ENCODE measurements at regions not wholly inside any gene's neighbourhood (a gene's known extent, or its start where the extent isn't known, plus 50 kb on each side); places are given as distances from the start of the nearest gene placed in this dataset.

DNA sequence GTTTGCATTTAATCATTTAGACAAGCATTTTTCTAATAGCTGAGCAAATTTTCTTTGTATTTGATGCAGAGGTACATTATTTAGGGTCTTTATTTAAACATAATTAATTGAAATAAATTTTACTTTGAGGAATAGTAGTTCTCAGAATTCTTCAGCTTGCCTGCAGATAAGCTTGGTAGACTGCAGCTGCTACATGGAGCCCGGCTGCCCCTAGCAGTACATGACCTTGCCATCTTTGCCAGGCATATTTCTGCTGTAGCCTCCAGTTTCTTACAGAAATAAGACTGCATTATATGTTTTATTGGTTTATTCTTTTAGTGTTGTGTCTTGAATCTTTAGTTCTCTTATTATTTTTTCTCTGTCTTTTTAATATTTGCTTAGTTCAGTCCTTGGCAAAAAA, 396.8 kb downstream of the QKI start:
- intact Hi-C loops (cut with DNase I) = no loop called here
- no peaks in the 10 kb centered on the region for H3K36me3 ChIP-seq
- no peak for TF ChIP-seq CTCF (IDR thresholded peaks at IDR 0.05)
- H3K4me1 ChIP-seq = no peaks in the 10 kb centered on the region
- H3K4me3 ChIP-seq = no peak overlapping the region
- no peak overlapping the region for H3K27ac ChIP-seq
- H3K27me3 ChIP-seq = no peaks in the 10 kb centered on the region
- DNase-seq = no peak
- no peak for ATAC-seq
- no peaks in the 10 kb centered on the region for H3K9me3 ChIP-seq

GRCh38 chr6:163809364-163809763, 394.8 kb downstream of the QKI start:
- no peaks in the 10 kb centered on the region for H3K4me1 ChIP-seq
- intact Hi-C loops (cut with DNase I) = no loop called here
- H3K27ac ChIP-seq = no peak overlapping the region
- H3K4me3 ChIP-seq = no peak overlapping the region
- H3K27me3 ChIP-seq = no peaks in the 10 kb centered on the region
- no peaks in the 10 kb centered on the region for H3K36me3 ChIP-seq
- no peak for ATAC-seq
- no peaks in the 10 kb centered on the region for H3K9me3 ChIP-seq
- TF ChIP-seq CTCF (IDR thresholded peaks at IDR 0.05) = no peak
- DNase-seq = no peak

- TF ChIP-seq CTCF (IDR thresholded peaks at IDR 0.05) = no peak
- intact Hi-C loops (cut with DNase I) = no loop called here
- no peak for DNase-seq
- Histone ChIP-seq H3K4me3 (no peak overlapping the region), H3K9me3 (no peaks in the 10 kb centered on the region), H3K36me3 (no peaks in the 10 kb centered on the region), H3K27ac (no peak overlapping the region), H3K4me1 (no peaks in the 10 kb centered on the region), H3K27me3 (no peaks in the 10 kb centered on the region)
- ATAC-seq = no peak
Observed at GRCh38 chr6:163808871-163809270, 394.4 kb downstream of the QKI start.

DNA sequence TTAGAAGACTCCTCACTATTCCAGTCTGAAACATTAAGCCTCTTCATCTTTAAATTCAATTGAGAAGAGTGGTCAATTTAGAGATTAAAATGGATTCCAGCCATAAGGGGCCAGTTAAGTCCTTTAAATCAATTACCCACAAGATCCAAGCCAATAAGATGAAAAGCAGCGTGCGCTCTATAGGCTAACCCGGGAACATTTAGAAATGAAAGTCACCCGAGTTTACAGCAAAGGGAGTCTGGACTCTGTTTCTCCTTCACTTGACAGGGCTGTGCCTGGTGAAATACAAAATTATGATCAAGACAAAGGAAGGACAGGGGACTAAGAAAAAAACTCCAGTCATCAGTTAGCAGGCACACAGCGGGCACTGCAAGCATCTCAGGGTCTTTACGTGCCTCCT, 393.7 kb downstream of the QKI start:
- H3K36me3 ChIP-seq = no peaks in the 10 kb centered on the region
- no peak for TF ChIP-seq CTCF (IDR thresholded peaks at IDR 0.05)
- H3K27ac ChIP-seq = no peak overlapping the region
- no peak overlapping the region for H3K4me3 ChIP-seq
- DNase-seq = no peak
- no peaks in the 10 kb centered on the region for H3K4me1 ChIP-seq
- ATAC-seq = no peak
- no peaks in the 10 kb centered on the region for H3K27me3 ChIP-seq
- intact Hi-C loops (cut with DNase I) = no loop called here
- H3K9me3 ChIP-seq = no peaks in the 10 kb centered on the region

DNA sequence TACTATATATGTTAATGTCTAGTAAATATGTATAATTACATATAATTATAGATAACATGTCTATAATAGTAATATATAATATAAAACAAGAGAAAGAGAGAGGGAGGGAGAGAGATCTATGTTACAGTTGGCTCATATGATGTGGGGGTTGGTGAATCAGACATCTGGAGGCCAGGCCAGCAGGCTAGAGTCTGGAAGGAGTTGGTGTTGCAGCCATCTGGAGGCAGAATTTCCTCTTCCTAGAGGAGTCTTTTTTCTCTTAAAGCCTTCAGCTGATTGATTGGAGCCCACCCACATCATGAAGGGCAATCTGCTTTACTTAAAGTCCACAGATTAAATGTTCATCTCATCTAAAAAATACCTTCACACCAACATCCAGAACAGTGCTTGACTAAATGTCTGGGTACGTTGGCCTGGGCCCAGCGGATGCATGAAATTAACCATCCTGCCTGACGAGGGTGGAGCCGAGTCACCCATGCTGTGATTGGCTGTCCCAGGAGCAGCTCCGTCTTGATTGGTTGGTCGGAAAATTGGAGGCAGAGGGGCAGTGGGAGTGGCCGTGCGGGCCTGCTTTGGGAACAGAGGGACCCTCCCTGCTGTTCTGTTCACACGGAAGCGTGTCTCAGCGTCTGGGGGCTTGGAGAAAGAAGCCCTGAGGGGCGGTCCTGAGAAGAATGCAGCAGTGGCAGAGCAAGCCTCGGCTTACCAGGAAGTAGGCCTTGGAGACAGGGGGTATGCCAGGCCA, 392.4 kb downstream of the QKI start:
- no peaks in the 10 kb centered on the region for H3K9me3 ChIP-seq
- no peaks in the 10 kb centered on the region for H3K4me1 ChIP-seq
- intact Hi-C loops (cut with DNase I) = no loop called here
- H3K36me3 ChIP-seq = no peaks in the 10 kb centered on the region
- TF ChIP-seq CTCF (IDR thresholded peaks at IDR 0.05) = no peak
- no peak overlapping the region for H3K4me3 ChIP-seq
- no peaks in the 10 kb centered on the region for H3K27me3 ChIP-seq
- peak in 1 of 4 donors; percentile 59 for DNase-seq
- H3K27ac ChIP-seq = no peak overlapping the region
- no peak for ATAC-seq
